Lower leg skin (tissue), 4 donors: ENCODE measurements at regions not wholly inside any gene's neighbourhood (a gene's known extent, or its start where the extent isn't known, plus 50 kb on each side); places are given as distances from the start of the nearest gene placed in this dataset.

Source experiments
- DNase-seq, 2 donors: peaks; one replicate each; pipeline ENCODE4 v3.0.0-alpha.2; 2019; ENCODE audit warnings: low spot score in 2 of 2
- H3K4me3 ChIP-seq: fragments of 200-600 bp; sonication (generic); 2 replicates; pipeline ENCODE4 v1.5.1; 2017; ENCODE audit warnings: mild to moderate bottlenecking, low read depth; ENCODE audit not compliant: poor library complexity, severe bottlenecking
- CTCF ChIP-seq, 3 donors: fragments of 450-650 bp; IDR thresholded peaks; one replicate each; pipeline ENCODE4 v1.5.1; 2016; ENCODE audit warnings: antibody characterized with exemption in 3 of 3, mild to moderate bottlenecking in 3 of 3, moderate library complexity in 2 of 3
- POLR2A ChIP-seq, 2 donors: fragments of 450-650 bp; IDR thresholded peaks; one replicate each; pipeline ENCODE4 v1.6.1; 2016 to 2017; ENCODE audit warnings: antibody characterized with exemption in 2 of 2, mild to moderate bottlenecking in 1 of 2, moderate library complexity in 1 of 2
- WGBS, 2 donors: methylation state at CpG; one replicate each; pipeline ENCODE4 v1.1.5; 2018; 5-methylcytosine and 5-hydroxymethylcytosine counted together
- intact Hi-C: fragments of 100-400 bp; cut with DNase I; formaldehyde crosslinking; loops from one replicate; pipeline ENCODE4 v1.15.0; 2023; ENCODE audit warnings: low total_unique reads

GRCh38 chr4:54941994-54942552, 183.3 kb downstream of the KDR start:
- no peak for DNase-seq
- 58 to 59% methylated on average over 10 of the region's 10 CpGs for WGBS, 2 donors
- no peak for TF ChIP-seq CTCF (IDR thresholded peaks at IDR 0.05)
- no peak for TF ChIP-seq POLR2A (IDR thresholded peaks at IDR 0.05)
- H3K4me3 ChIP-seq: no peak overlapping the region
- intact Hi-C loops: no loop called here

- no peak overlapping the region for H3K4me3 ChIP-seq
- TF ChIP-seq CTCF (IDR thresholded peaks at IDR 0.05) (no peak), POLR2A (IDR thresholded peaks at IDR 0.05) (no peak)
- intact Hi-C loops: no loop called here
- no peak for DNase-seq
- 59 to 63% methylated on average over 7 of the region's 7 CpGs for WGBS, 2 donors
Observed at GRCh38 chr4:54940996-54941865, 184.2 kb downstream of the KDR start.

- 15 to 18% methylated on average over 2 of the region's 2 CpGs for WGBS, 2 donors
- no peak for DNase-seq
Observed at GRCh38 chr4:54937501-54937900, 187.9 kb downstream of the KDR start.

GRCh38 chr4:54933579-54933978, 191.8 kb downstream of the KDR start:
- intact Hi-C loops: no loop called here
- DNase-seq: no peak
- H3K4me3 ChIP-seq: no peak overlapping the region
- no peak for TF ChIP-seq CTCF (IDR thresholded peaks at IDR 0.05)
- TF ChIP-seq POLR2A (IDR thresholded peaks at IDR 0.05): no peak
- WGBS, 2 donors: 96 to 97% methylated on average over 2 of the region's 2 CpGs

More at GRCh38 chr4:54937501-54937900, 187.9 kb downstream of the KDR start:
- intact Hi-C loops: no loop called here
- TF ChIP-seq CTCF (IDR thresholded peaks at IDR 0.05) (no peak), POLR2A (IDR thresholded peaks at IDR 0.05) (no peak)
- no peak overlapping the region for H3K4me3 ChIP-seq

- 30 to 32% methylated on average over 6 of the region's 6 CpGs for WGBS, 2 donors
- no peak overlapping the region for H3K4me3 ChIP-seq
- intact Hi-C loops: loop anchor here (2.0 kb wide), 1 partner anchor 61 kb away; no protein-coding TSS in a partner anchor
- TF ChIP-seq POLR2A (IDR thresholded peaks at IDR 0.05): no peak
- TF ChIP-seq CTCF (IDR thresholded peaks at IDR 0.05): no peak
- no peak for DNase-seq
Observed at GRCh38 chr4:54930226-54930625, 195.2 kb downstream of the KDR start.
